SH-SY5Y (cell line): ENCODE measurements at regions not wholly inside any gene's neighbourhood (a gene's known extent, or its start where the extent isn't known, plus 50 kb on each side); places are given as distances from the start of the nearest gene placed in this dataset.

ENCODE experiments used
- GATA2 ChIP-seq: IDR thresholded peaks from 2 replicates; pipeline ENCODE4 v1.6.1; 2011; ENCODE audit warnings: mild to moderate bottlenecking, low read depth, low read length
- GATA3 ChIP-seq: IDR thresholded peaks from 2 replicates; pipeline ENCODE4 v1.6.1; 2011; ENCODE audit warnings: low read depth, mild to moderate bottlenecking, low read length, moderate library complexity

DNA sequence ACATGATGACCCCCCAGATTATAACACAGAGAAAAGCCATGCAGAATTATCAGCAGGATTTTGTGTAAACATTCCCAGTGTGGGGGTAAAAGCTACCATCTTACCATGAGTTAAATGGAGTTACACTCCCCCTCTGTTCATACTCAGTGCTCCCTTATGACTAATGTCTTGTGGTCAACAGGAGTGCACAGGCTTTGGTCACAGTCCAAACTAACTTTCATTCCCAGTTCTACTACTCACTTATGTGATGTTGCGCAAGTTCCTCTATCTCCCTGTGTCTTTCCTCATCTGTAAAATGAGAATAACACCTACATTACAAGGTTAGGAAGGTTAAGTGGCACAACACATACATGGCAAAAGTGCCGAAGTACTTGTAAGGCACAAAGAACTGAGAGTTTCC is 277.9 kb downstream of the RBM26 start:
- TF ChIP-seq GATA2 = no peak
- no peak for TF ChIP-seq GATA3
